ENCODE measurements at regions not wholly inside any gene's neighbourhood (a gene's known extent, or its start where the extent isn't known, plus 50 kb on each side); places are given as distances from the start of the nearest gene placed in this dataset.

DNA sequence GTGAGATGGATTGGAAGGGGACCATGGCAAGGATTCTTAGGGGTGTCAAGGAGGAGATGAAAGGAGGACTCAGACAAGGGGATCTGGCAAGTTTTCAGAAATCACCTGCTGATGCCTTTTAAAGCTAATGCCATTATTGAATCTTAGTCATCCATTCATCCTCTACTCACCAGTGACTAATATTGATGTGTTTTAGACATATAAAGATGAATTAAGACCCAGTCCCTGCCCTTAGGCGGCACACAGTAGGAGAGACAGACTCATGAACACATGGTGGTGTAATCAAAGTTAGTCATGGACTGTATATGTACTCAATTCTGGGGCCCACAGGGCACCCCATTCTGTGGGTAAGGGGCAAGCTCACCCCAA lies 56.5 kb upstream of the ATL2 start:
- Histone ChIP-seq H3F3A (ENCODE audit: control insufficient read depth, insufficient read depth) (no peaks in the 10 kb centered on the region), H3K27ac (ENCODE audit: low read depth, low read length) (no peak overlapping the region), H3K4me2 (ENCODE audit: low read length) (no peak overlapping the region), H3K9me3 (ENCODE audit: control insufficient read depth, insufficient read depth, low read length) (no peaks in the 10 kb centered on the region), H4K20me1 (ENCODE audit: control insufficient read depth, insufficient read depth, low read depth, low read length) (no peaks in the 10 kb centered on the region), H3K79me2 (ENCODE audit: control insufficient read depth, low read length) (no peaks in the 10 kb centered on the region), H3K4me3 (ENCODE audit: low read length) (no peak overlapping the region), H3K27me3 (ENCODE audit: control insufficient read depth, low read length) (no peaks in the 10 kb centered on the region), H3K4me1 (ENCODE audit: control insufficient read depth, low read length) (peaks cover 3% of the 10 kb centered on the region; the same call in 1 of the 2 replicates), H3K9me2 (replicated peaks; ENCODE audit: control insufficient read depth, low read length) (no peaks in the 10 kb centered on the region; the same call in 1 of the 2 replicates), H3K36me3 (ENCODE audit: control insufficient read depth, low read length) (no peaks in the 10 kb centered on the region)
- TF ChIP-seq, protein P1, sequence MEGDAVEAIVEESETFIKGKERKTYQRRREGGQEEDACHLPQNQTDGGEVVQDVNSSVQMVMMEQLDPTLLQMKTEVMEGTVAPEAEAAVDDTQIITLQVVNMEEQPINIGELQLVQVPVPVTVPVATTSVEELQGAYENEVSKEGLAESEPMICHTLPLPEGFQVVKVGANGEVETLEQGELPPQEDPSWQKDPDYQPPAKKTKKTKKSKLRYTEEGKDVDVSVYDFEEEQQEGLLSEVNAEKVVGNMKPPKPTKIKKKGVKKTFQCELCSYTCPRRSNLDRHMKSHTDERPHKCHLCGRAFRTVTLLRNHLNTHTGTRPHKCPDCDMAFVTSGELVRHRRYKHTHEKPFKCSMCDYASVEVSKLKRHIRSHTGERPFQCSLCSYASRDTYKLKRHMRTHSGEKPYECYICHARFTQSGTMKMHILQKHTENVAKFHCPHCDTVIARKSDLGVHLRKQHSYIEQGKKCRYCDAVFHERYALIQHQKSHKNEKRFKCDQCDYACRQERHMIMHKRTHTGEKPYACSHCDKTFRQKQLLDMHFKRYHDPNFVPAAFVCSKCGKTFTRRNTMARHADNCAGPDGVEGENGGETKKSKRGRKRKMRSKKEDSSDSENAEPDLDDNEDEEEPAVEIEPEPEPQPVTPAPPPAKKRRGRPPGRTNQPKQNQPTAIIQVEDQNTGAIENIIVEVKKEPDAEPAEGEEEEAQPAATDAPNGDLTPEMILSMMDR (IDR thresholded peaks at IDR 0.05; ENCODE audit: low read depth, low read length, poor library complexity, severe bottlenecking), result no peak
- TF ChIP-seq EZH2phosphoT487 (IDR thresholded peaks at IDR 0.05; ENCODE audit: borderline replicate concordance, low read length), result no peak

DNA sequence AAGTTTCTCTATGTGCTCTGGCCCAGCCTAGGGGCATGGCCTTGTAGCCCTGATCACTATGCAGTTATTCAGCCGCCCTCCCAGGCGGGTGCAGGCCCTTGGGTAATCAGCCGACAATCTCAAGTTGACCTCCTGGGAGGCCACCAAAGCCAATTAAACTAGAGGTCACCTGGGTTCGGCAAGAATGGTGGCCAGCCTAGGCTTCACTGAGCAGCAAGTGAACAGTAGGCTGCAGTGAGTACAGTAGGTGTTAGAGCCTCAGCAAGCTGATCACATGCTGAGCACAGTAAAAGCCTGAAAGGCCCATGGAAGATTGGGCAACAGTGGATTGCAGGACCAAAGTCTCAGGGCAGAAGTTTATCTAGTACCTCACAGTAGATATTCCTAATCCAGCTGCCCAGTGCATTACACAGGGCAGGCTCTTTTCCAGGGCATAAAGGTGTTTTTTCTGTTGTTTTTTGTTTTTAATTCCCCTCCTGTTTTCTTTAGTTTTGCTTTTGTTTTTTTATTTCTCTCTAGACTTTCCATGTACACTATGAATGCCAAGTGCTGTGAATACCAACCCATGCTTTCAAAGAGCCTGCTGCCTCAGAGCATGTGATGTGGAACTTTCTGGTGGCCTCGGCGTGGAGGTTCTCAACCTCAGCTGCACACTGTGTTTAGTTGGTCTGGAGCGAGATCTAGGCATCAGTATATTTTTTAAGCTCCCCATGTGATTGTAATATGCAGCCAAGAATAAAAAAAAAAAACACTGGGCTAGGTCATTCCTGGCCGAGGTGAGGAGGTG lies 55.9 kb upstream of the ATL2 start:
- no peak overlapping the region for H3K4me2 ChIP-seq (ENCODE audit: low read length)
- no peaks in the 10 kb centered on the region for H3K9me3 ChIP-seq (ENCODE audit: control insufficient read depth, insufficient read depth, low read length)
- H3K27me3 ChIP-seq (ENCODE audit: control insufficient read depth, low read length), result no peaks in the 10 kb centered on the region
- H3K27ac ChIP-seq (ENCODE audit: low read depth, low read length), result no peak overlapping the region
- no peaks in the 10 kb centered on the region for H3K36me3 ChIP-seq (ENCODE audit: control insufficient read depth, low read length)
- H3K4me1 ChIP-seq (ENCODE audit: control insufficient read depth, low read length), result no peaks in the 10 kb centered on the region
- no peaks in the 10 kb centered on the region for H3F3A ChIP-seq (ENCODE audit: control insufficient read depth, insufficient read depth)
- no peak for TF ChIP-seq EZH2phosphoT487 (IDR thresholded peaks at IDR 0.05; ENCODE audit: borderline replicate concordance, low read length)
- TF ChIP-seq, protein P1 (IDR thresholded peaks at IDR 0.05; ENCODE audit: low read depth, low read length, poor library complexity, severe bottlenecking), result no peak
- no peaks in the 10 kb centered on the region for H3K79me2 ChIP-seq (ENCODE audit: control insufficient read depth, low read length)
- H3K4me3 ChIP-seq (ENCODE audit: low read length), result no peak overlapping the region
- no peaks in the 10 kb centered on the region; the same call in 1 of the 2 replicates for H3K9me2 ChIP-seq (replicated peaks; ENCODE audit: control insufficient read depth, low read length)
- no peaks in the 10 kb centered on the region for H4K20me1 ChIP-seq (ENCODE audit: control insufficient read depth, insufficient read depth, low read depth, low read length)

DNA sequence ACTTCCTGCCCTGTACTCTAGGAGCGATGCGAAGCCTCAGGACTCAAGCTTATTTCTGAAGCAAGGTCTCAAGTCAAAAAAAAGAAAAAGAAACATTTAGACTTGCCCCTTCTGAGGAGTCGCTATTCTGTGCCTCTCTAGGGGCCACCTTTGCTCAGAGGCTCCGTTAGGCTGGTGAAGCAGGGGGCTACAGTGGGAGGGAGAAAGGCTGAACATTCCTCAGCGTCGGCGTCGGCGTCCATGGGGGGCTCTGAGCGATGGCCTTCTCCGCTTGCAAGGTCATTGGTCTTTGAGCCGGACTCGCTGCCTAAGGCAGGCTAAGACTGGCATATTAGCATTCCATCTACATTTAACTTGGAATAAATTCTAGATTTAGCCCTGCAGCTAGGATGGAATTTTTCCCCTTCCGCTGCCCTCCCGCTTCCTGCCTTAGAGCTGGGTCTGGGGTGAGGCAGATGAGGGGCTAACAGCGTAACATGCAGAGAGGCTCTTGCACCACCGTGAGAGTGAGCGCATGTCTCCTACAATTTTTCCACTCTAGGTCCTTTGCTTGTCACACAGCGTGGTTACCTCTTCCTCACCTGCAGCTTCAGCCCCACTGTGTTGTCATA lies 53.6 kb upstream of the ATL2 start:
- no peaks in the 10 kb centered on the region for H3K79me2 ChIP-seq (ENCODE audit: control insufficient read depth, low read length)
- H3K4me3 ChIP-seq (ENCODE audit: low read length), result no peak overlapping the region
- H3K4me2 ChIP-seq (ENCODE audit: low read length), result no peak overlapping the region
- no peak overlapping the region for H3K27ac ChIP-seq (ENCODE audit: low read depth, low read length)
- H4K20me1 ChIP-seq (ENCODE audit: control insufficient read depth, insufficient read depth, low read depth, low read length), result no peaks in the 10 kb centered on the region
- no peaks in the 10 kb centered on the region for H3K9me3 ChIP-seq (ENCODE audit: control insufficient read depth, insufficient read depth, low read length)
- no peaks in the 10 kb centered on the region for H3K4me1 ChIP-seq (ENCODE audit: control insufficient read depth, low read length)
- H3K9me2 ChIP-seq (replicated peaks; ENCODE audit: control insufficient read depth, low read length), result no peaks in the 10 kb centered on the region
- TF ChIP-seq EZH2phosphoT487 (IDR thresholded peaks at IDR 0.05; ENCODE audit: borderline replicate concordance, low read length), result no peak
- TF ChIP-seq, protein P1 (IDR thresholded peaks at IDR 0.05; ENCODE audit: low read depth, low read length, poor library complexity, severe bottlenecking), result no peak
- H3F3A ChIP-seq (ENCODE audit: control insufficient read depth, insufficient read depth), result no peaks in the 10 kb centered on the region
- no peaks in the 10 kb centered on the region for H3K36me3 ChIP-seq (ENCODE audit: control insufficient read depth, low read length)
- H3K27me3 ChIP-seq (ENCODE audit: control insufficient read depth, low read length), result no peaks in the 10 kb centered on the region
